ENCODE measurements at regions not wholly inside any gene's neighbourhood (a gene's known extent, or its start where the extent isn't known, plus 50 kb on each side); places are given as distances from the start of the nearest gene placed in this dataset.

GRCh38 chr7:68564306-68565135 is 1033.8 kb upstream of the AUTS2 start:
- TF ChIP-seq CTCF (IDR thresholded peaks at IDR 0.05) (no peak), POLR2A (IDR thresholded peaks at IDR 0.05) (no peak)
